GM19467 (cell line): ENCODE measurements at regions not wholly inside any gene's neighbourhood (a gene's known extent, or its start where the extent isn't known, plus 50 kb on each side); places are given as distances from the start of the nearest gene placed in this dataset.
A peak's percentile ranks its signal among the peaks of the same experiment; 100 is the strongest.
"Not testable (repeated sequence)": the region's sequence is repeated elsewhere in the genome, so short reads cannot be mapped to it uniquely, and the experiment has no call there.

ENCODE experiments used
- ATAC-seq: cut with Tn5 transposase; IDR thresholded peaks from one replicate; pipeline ENCODE4 v1.9.1; 2021; ENCODE audit warnings: mild to moderate bottlenecking, moderate library complexity; ENCODE audit not compliant: unreplicated experiment

DNA sequence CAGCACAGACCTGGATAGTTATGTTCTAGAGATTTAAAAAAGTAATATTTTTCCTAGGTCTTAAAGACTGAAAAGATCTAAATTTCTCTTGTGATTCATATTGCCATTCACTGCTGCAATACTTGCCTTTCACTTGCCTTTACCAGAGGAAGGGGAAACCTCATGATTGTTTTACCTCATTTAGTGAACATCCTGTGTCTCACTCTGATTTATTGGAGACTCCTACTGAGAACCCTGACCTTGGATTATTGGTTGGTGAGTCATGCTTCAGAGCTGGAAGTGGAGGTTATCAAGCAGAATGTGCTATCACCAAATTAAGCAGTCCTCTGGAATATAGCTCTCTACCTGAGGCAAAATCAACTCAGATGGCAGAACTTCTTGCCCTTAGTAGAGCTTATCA, 500.5 kb downstream of the TSN start:
- no peak for ATAC-seq

- ATAC-seq, result no peak
Measured at GRCh38 chr2:122261911-122262310, 506.5 kb downstream of the TSN start.

GRCh38 chr2:122263746-122264145, 508.3 kb downstream of the TSN start:
- ATAC-seq, result no peak

GRCh38 chr2:122266636-122267035, 511.2 kb downstream of the TSN start:
- ATAC-seq, result no peak

DNA sequence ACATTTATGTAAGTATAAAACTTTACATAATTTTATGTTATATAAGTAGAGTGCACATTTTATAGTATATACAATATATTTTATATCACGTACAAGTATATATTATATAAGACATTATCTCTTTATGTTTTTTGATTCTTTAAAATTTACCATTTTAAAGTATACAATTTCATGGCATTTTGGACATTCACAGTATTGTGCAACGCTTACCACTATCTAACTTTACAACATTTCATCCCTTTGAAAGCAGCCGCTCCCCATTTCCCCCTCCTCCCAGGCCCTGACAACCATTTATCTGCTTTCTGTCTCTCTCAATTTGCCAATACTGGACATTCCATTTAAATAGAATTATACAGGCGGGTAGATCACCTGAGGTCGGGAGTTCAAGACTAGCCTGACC, 512.5 kb downstream of the TSN start:
- no peak for ATAC-seq

DNA sequence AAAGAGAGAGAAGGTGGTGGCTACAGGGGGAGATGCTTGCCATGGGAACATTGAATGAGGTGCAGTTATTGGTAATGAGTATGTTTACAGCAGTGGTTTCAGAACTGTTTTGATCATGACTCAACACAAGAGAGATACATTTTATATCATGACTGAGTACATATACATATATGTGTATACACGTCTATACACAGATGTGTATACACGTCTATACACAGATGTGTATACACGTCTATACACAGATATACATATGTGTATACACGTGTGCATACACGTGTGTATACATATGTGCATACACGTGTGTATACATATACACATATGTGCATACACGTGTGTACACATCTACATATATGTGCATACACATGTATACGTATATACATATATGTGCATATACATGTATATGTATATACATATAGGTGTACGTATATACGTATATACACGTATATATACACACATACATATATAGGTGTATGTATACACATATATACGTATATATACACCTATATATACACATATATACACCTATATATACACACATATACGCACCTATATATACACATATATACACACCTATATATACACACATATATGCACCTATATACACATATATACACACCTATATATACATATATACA, 518.5 kb downstream of the TSN start:
- ATAC-seq, result peak; percentile 58

- ATAC-seq, result no peak
Measured at GRCh38 chr2:122277956-122278355, 522.5 kb downstream of the TSN start.

DNA sequence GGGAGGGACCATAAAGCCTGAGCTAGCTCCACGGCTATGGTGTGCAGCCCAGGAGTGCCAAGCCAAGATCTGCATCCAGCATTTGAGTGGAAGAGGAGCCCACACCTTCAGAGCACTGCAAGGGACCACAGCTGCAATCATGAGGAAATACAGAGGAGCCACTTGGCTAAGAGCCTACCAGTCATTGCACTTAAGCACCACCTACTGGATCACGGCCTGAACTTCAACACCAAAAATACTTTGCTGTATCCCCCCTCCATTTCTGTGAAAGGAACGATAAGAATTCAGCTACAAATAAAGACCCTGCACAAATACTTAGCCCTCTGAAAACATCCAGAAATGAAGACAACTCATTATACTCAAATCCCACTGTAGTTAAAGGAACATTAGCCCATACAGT, 545.3 kb downstream of the TSN start:
- no peak for ATAC-seq

DNA sequence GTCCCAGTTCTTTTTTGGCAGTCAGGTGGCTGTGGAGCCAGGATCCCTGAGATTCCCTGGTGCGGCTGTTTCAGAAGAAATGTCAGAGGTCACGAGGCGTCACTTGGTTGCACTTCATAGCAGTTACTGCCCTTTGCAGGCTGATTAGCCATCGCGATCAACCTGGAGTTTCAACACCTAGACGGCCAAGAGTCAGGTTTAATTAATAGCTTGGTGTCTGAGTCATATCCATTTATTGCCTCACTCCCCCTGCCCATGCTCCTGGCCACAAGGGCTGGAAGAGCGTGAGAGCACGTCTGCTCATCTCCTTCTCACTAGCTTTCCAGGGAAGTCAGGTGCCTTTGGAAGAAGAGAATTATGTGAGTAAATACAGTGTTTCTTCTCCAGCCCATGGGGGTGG, 552.3 kb downstream of the TSN start:
- no peak for ATAC-seq

- ATAC-seq, result no peak
Measured at GRCh38 chr2:122315306-122315705, 559.9 kb downstream of the TSN start.

DNA sequence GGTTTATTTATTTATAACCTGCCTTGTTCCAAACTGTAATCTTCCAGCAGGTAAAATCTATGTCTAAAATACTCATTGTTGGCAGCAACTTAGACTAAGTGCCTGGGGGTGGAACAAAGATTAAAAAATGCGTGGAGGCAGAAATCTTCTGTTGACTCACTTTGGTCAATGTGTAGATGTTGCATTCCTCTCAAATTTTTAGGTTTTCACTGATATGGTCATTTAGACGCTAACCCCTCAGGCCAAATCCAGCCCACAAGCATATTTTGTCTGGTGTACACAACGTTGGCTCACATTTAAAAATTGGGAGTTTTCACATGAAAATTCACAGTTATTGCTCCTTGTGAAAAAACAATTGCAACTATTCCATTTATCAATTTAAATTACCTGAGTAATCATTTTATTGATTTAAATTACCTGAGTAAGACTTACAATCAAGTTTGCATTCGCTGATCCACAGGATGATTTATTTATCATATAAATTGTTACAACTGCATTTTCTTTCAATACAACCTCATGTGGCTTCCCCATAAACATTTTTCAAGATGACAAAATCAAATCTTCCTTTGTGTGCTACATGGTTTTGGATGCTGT, 564.2 kb downstream of the TSN start:
- ATAC-seq, result no peak

DNA sequence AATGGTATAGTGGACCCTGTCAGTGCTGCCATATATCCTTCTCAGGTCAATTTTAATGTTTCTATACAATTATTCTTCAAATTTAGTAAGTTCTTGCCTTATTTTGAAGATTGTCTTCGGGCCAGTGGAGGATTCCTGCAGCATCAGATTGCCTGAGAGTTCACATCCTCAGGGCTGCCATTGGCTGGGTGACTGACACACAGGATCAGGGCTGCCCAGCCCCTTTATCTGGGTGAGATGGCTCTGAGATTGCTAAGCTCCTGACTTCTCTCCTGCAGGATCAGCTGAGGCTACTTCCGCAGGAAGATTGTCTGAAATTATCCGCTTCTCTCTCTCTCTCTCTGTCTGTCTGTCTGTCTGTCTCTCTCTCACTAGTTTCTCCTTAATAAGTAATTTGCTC, 567.4 kb downstream of the TSN start:
- no peak for ATAC-seq

DNA sequence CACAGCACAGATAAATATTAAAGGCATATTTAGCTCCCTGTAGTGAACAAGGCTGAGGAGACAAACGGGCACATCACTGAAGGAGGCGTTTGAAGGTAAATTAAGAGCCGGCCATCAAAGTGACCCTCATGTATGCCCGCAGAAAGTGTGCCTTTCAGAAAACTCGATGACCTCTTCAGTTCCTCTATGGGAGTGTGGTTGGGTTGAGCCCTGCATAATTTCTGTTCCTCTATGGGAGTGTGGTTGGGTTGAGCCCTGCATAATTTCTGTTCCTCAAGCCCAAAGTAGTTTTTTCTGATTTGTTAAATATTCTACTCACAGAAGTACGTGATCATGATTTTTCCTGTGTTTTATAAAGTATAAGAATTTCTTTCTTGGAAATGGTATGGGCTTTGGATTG, 568.5 kb downstream of the TSN start:
- ATAC-seq, result no peak

GRCh38 chr2:122326471-122326870, 571.0 kb downstream of the TSN start:
- ATAC-seq, result no peak

DNA sequence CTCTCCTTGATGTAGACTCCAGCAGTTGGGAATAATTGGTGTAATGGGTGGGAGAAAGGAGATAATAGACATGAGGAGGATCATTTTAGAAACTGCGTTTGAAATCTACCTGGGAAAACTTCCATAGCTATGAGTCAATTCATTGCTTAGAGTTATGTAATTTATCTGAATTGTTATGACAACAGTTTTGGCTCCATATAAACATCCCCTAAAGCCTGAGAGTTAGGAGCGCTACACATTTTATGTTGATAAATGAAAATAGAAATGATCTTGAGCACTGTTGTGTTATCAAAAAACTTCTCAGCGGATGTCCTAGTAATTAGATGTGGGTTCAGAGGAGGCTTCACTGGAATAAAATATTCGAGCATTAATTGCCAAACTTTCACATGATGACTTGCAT, 573.4 kb downstream of the TSN start:
- ATAC-seq, result no peak

- ATAC-seq, result no peak
Measured at GRCh38 chr2:122329278-122329677, 573.8 kb downstream of the TSN start.

- no peak for ATAC-seq
Measured at GRCh38 chr2:122333932-122334331, 578.5 kb downstream of the TSN start.

- ATAC-seq, result no peak
Measured at GRCh38 chr2:122338000-122338399, 582.5 kb downstream of the TSN start.

DNA sequence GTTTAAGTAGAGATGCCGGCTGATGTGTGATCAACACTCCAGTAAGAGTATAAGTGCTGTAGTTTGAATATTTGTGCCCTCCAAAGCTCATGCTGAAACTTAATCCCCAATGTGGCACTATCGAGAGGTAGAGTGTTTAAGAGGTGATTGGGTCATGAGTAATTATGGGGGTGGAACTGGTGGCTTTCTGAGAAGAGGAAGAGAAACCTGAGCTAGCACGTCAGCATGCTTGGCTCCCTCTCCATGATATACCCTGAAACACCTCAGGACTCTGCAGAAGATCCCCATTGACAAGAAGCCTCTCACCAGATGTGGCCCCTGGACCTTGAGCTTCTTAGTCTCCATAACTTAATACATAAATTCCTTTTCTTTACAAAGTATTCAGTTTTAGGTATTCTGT, 584.8 kb downstream of the TSN start:
- peak; percentile 97 for ATAC-seq

DNA sequence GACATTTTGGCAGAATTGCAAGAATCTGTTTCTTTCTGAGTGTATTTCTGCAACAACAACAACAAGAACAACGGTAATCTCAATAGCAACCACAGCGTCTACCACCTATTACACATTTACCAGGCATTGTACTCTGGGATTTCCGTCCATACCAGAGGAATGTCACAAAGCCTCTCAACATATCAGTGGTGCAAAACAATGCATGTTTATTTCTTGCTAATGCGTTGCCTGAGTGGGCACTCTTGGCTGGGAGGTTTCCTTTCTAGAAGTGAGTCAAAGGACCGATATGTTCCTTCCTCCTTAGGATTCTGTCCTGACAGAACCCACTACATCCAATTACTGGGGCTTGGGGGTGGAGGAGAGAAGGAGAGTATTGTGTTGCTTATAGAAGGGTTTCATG, 585.6 kb downstream of the TSN start:
- ATAC-seq, result peak; percentile 34

DNA sequence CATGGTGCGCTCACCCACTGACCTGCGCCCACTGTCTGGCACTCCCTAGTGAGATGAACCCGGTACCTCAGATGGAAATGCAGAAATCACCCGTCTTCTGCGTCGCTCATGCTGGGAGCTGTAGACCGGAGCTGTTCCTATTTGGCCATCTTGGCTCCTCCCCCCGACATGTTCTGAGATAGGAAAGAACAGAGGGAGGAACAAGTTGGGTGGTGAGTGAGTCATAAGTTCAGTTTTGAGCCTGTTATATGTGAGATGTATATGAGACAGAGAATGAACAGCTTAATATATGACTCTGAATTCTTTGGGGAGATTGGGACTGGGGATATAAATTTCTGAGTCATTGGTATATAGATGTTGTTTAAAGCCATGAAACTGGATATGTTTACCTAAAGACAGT, 596.7 kb downstream of the TSN start:
- ATAC-seq, result not testable (repeated sequence)

- no peak for ATAC-seq
Measured at GRCh38 chr2:122357998-122358397, 602.5 kb downstream of the TSN start.

DNA sequence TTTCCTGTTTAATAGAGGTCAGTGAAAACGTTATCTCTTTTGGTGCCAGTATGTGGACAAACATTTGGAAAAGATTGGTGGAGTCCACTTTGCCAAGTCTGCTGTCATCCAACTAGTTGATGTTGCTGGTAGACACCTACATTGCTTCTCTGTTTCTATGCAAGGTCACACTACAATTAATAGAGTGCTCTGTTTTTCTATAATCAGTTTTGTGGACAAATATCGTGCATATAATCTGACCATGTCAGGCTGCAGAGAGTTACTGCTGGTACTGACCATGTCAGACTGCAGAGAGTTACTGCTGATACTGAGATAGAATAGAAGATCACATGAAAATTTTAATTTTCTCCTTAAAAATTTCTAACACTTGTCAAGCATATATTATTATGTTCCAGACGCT, 603.3 kb downstream of the TSN start:
- ATAC-seq, result no peak
